Endothelial cell of umbilical vein (primary cell): ENCODE measurements at regions not wholly inside any gene's neighbourhood (a gene's known extent, or its start where the extent isn't known, plus 50 kb on each side); places are given as distances from the start of the nearest gene placed in this dataset.
A peak's percentile ranks its signal among the peaks of the same experiment; 100 is the strongest.

Source experiments
- BruUV-seq: library from RNA; stranded (reverse); fragments of 400-500 nt; replicated peaks from 2 replicates; lab custom pipeline; 2021; lab: Mats Ljungman, UMichigan
- CTCF ChIA-PET: fragments of 300-600, 350-600 bp; sonication (Branson Sonifier 250); formaldehyde crosslinking; loops from one replicate; lab custom pipeline; 2021; ENCODE audit warnings: antibody characterized with exemption, inconsistent platforms; lab: Charles Lee
- POLR2A ChIA-PET: fragments of 300-600, 350-600 bp; sonication (Branson Sonifier 250); formaldehyde crosslinking; loops from one replicate; lab custom pipeline; 2021; ENCODE audit warnings: antibody characterized with exemption, inconsistent platforms; lab: Charles Lee
- DNase-seq: peaks from one replicate; pipeline ENCODE4 v3.0.0-alpha.2; 2011; ENCODE audit warnings: low read depth, low spot score
- FAIRE-seq: peaks from 2 replicates; lab custom pipeline; 2011; peaks lifted over from hg19 to GRCh38; lab: Jason Lieb, UNC
- H2AFZ ChIP-seq: 2 replicates; pipeline ENCODE4 v1.6.0; 2012; ENCODE audit warnings: low read depth, low read length, control low read depth, inconsistent platforms
- H3K27ac ChIP-seq: 2 replicates; pipeline ENCODE4 v1.5.1; 2011; ENCODE audit warnings: low read depth, mild to moderate bottlenecking, control low read depth, low read length, moderate library complexity; ENCODE audit not compliant: insufficient read depth
- H3K27me3 ChIP-seq, 2 experiments: 2 replicates each; pipeline versions ENCODE4 v1.6.0 to v1.6.1; 2011; ENCODE audit warnings: low read length in 2 of 2, mixed read lengths in 1 of 2; ENCODE audit not compliant: control insufficient read depth in 2 of 2, insufficient read depth in 2 of 2
- H3K36me3 ChIP-seq, 2 experiments: 2 replicates in 1 of 2; 3 replicates in 1 of 2; pipeline ENCODE4 v1.5.1; 2011; ENCODE audit warnings: low read length in 2 of 2, mild to moderate bottlenecking in 1 of 2, moderate library complexity in 1 of 2; ENCODE audit not compliant: control insufficient read depth in 2 of 2, insufficient read depth in 2 of 2; ENCODE audit errors: extremely low read depth in 1 of 2
- H3K4me1 ChIP-seq: 3 replicates; pipeline ENCODE4 v1.5.1; 2011; ENCODE audit warnings: mild to moderate bottlenecking, low read length; ENCODE audit not compliant: control insufficient read depth, insufficient read depth; ENCODE audit errors: extremely low read depth
- H3K4me2 ChIP-seq: 2 replicates; pipeline ENCODE4 v1.6.1; 2011; ENCODE audit warnings: low read length, control low read depth, mixed read lengths; ENCODE audit not compliant: insufficient read depth
- H3K4me3 ChIP-seq, 3 experiments: fragments of 200-600 bp in 1 of 3; sonication (generic), shearing (Covaris generic) in 1 of 3; replicated peaks in 1 of 3; 2 replicates each; pipeline ENCODE4 v1.5.1; 2011 to 2016; ENCODE audit warnings: control low read depth in 3 of 3, low read length in 3 of 3, mild to moderate bottlenecking in 2 of 3, inconsistent platforms in 1 of 3, low read depth in 1 of 3, moderate library complexity in 1 of 3; ENCODE audit not compliant: insufficient read depth in 1 of 3
- H3K79me2 ChIP-seq: 2 replicates; pipeline ENCODE4 v1.6.0; 2012; ENCODE audit warnings: low read length, inconsistent platforms; ENCODE audit not compliant: control insufficient read depth, insufficient read depth
- H3K9ac ChIP-seq: replicated peaks from 2 replicates; pipeline ENCODE3; 2011; ENCODE audit warnings: low read length, control low read depth; ENCODE audit not compliant: insufficient read depth; ENCODE audit errors: extremely low read depth
- H3K9me1 ChIP-seq: replicated peaks from 3 replicates; pipeline ENCODE4 v1.6.0; 2011; ENCODE audit warnings: mild to moderate bottlenecking, low read length; ENCODE audit not compliant: control insufficient read depth, insufficient read depth; ENCODE audit errors: extremely low read depth
- H3K9me3 ChIP-seq: replicated peaks from 2 replicates; pipeline ENCODE4 v1.5.1; 2012; ENCODE audit warnings: low read length, inconsistent platforms; ENCODE audit not compliant: control insufficient read depth, insufficient read depth
- H4K20me1 ChIP-seq: replicated peaks from 2 replicates; pipeline ENCODE3; 2011; ENCODE audit warnings: mild to moderate bottlenecking, low read length; ENCODE audit not compliant: control insufficient read depth, insufficient read depth; ENCODE audit errors: extremely low read depth
- CTCF ChIP-seq, 2 donors: IDR thresholded peaks; 1 replicate in 1 of 2; 2 replicates in 1 of 2; pipeline ENCODE4 v1.5.1; 2011; ENCODE audit warnings: low read length in 2 of 2, mild to moderate bottlenecking in 2 of 2, moderate library complexity in 2 of 2, control low read depth in 1 of 2, inconsistent platforms in 1 of 2, low read depth in 1 of 2; ENCODE audit not compliant: insufficient read depth in 1 of 2; ENCODE audit errors: extremely low read depth in 1 of 2
- EZH2 ChIP-seq: IDR thresholded peaks from 2 replicates; pipeline ENCODE4 v1.6.1; 2012; ENCODE audit warnings: borderline replicate concordance, low read depth, mild to moderate bottlenecking, moderate library complexity, low read length, inconsistent platforms; ENCODE audit not compliant: severe bottlenecking
- FOS ChIP-seq: IDR thresholded peaks from 2 replicates; pipeline ENCODE4 v1.6.1; 2011; ENCODE audit warnings: mild to moderate bottlenecking, low read length, moderate library complexity, borderline replicate concordance; ENCODE audit not compliant: insufficient read depth
- GATA2 ChIP-seq: IDR thresholded peaks from 2 replicates; pipeline ENCODE4 v1.7.0; 2011; ENCODE audit warnings: low read depth, mild to moderate bottlenecking, moderate library complexity, mixed read lengths, low read length; ENCODE audit not compliant: insufficient read length, insufficient read depth
- JUN ChIP-seq: IDR thresholded peaks from 2 replicates; pipeline ENCODE4 v1.6.1; 2011; ENCODE audit warnings: borderline replicate concordance, low read depth; ENCODE audit not compliant: insufficient read length, insufficient read depth
- MYC ChIP-seq: IDR thresholded peaks from one replicate; pipeline ENCODE4 v1.6.1; 2011; ENCODE audit warnings: mild to moderate bottlenecking, low read depth, low read length
- POLR2A ChIP-seq: IDR thresholded peaks from 2 replicates; pipeline ENCODE4 v1.6.1; 2012; ENCODE audit warnings: low read depth, mild to moderate bottlenecking, control low read depth, low read length
- POLR2AphosphoS5 ChIP-seq: IDR thresholded peaks from 2 replicates; pipeline ENCODE4 v1.6.1; 2012; ENCODE audit warnings: low read depth, mild to moderate bottlenecking, control low read depth, low read length, moderate library complexity; ENCODE audit not compliant: insufficient read depth
- dilution Hi-C: fragments of 300-500 bp; cut with MboI; formaldehyde crosslinking; loops from one replicate; pipeline ENCODE4 v1.15.0; 2019; ENCODE audit warnings: low sequenced_read_pairs; ENCODE audit not compliant: extremely low pct_ligation_motif_present
- intact Hi-C: fragments of 100-400 bp; cut with micrococcal nuclease; formaldehyde crosslinking; loops from one replicate; pipeline ENCODE4 v1.10.0; 2022
- TF ChIP-seq, protein P1 (sequence below): IDR thresholded peaks from 2 replicates; pipeline ENCODE4 v1.6.1; 2011; ENCODE audit not compliant: insufficient read depth, insufficient read length

GRCh38 chr11:43577566-43578264 is 102.8 kb upstream of the HSD17B12 start:
- no TSS peak for BruUV-seq
- Histone ChIP-seq H2AFZ (no peak overlapping the region), H3K27ac (no peak overlapping the region), H3K27me3 (peaks cover 87 to 89% of the 10 kb centered on the region in 2 experiments), H3K9me3 (no peaks in the 10 kb centered on the region), H3K4me1 (peaks cover 5% of the 10 kb centered on the region), H3K79me2 (no peaks in the 10 kb centered on the region), H3K36me3 (no peaks in the 10 kb centered on the region), H3K9me1 (no peaks in the 10 kb centered on the region), H3K9ac (no peak overlapping the region), H4K20me1 (no peaks in the 10 kb centered on the region), H3K4me3 (no peak overlapping the region), H3K4me2 (no peak overlapping the region)
- CTCF ChIA-PET, result interaction anchor here (5.1 kb wide), 1 partner anchor 12 kb away, joined by 39 read pairs; no protein-coding TSS in a partner anchor
- POLR2A ChIA-PET, result no interaction called here
- TF ChIP-seq EZH2, result no peak
- no peak for TF ChIP-seq GATA2
- intact Hi-C loops, result loop anchor here (2.0 to 5.0 kb wide), 4 partner anchors 65 to 275 kb away; partner anchors contain the start of genes API5 and HSD17B12
- dilution Hi-C loops, result no loop called here
- DNase-seq (no peak), FAIRE-seq (no peak)

DNA sequence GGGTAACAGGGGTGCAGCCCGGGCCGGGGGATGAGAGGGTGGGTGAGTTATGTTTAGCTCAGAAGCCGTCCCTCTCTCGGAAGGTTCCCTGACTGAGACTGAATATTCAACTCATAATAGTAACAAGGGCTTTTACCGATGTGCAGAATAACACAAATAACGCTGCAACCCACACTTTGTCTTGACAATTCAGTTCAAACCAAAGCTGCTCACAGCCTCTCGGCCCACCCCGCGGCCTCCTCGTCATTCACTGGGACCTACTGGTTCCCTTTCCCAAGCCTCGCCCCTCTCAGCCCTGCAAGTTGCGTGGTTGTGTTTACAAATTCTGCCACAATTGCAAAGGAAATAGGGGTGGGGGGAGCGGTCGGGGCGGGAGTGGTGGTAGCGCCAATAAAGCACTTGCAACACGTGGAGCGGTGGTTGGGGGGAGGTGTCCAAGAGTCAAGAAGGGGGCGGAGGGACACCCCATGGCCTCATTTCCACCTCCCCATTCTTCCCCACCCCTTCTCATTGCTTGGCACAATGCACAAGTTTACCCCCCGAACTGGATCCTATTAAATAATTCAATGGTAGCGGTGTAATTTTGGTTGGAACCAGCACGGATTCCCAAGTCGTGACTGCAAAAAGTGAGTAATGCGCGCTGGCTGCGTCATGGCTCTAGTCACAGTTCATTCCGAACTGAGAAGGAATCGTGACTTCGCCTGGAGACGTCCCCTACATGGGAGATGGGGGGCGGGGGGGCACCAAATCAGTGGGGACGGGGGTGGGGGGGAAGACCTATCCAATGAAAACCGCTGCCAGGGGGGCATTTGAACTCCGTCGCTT is 102.0 kb upstream of the HSD17B12 start:
- intact Hi-C loops, result loop anchor here (5.0 kb wide), 3 partner anchors 64 to 266 kb away; partner anchors contain the start of genes API5 and HSD17B12
- CTCF ChIA-PET, result interaction anchor here (1.2 to 5.1 kb wide), 2 partner anchors 13 to 102 kb away, joined by 3 to 39 read pairs; partner anchors contain the start of gene HSD17B12

More for the DNA sequence above, 102.0 kb upstream of the HSD17B12 start:
- Histone ChIP-seq H3K27ac (no peak overlapping the region), H3K27me3 (peaks cover 86 to 91% of the 10 kb centered on the region in 2 experiments), H3K9me3 (no peaks in the 10 kb centered on the region), H3K9me1 (no peaks in the 10 kb centered on the region), H3K36me3 (no peaks in the 10 kb centered on the region), H2AFZ (no peak overlapping the region), H3K4me2 (no peak overlapping the region), H4K20me1 (no peaks in the 10 kb centered on the region), H3K9ac (no peak overlapping the region), H3K4me3 (peak overlapping the region in 1 of 3 experiments; percentile 43), H3K79me2 (no peaks in the 10 kb centered on the region), H3K4me1 (peaks cover 5% of the 10 kb centered on the region)
- POLR2A ChIA-PET, result no interaction called here
- dilution Hi-C loops, result no loop called here
- FAIRE-seq (no peak), DNase-seq (no peak)
- no TSS peak for BruUV-seq
- TF ChIP-seq FOS (no peak), GATA2 (no peak), POLR2AphosphoS5 (no peak), JUN (no peak), POLR2A (no peak), MYC (no peak), EZH2 (no peak), CTCF (IDR thresholded peaks at IDR 0.05; ENCODE audit: extremely low read depth in 1 of 2, insufficient read depth in 1 of 2, low read depth in 1 of 2, low read length in 2 of 2) (no peak)
- TF ChIP-seq, protein P1, sequence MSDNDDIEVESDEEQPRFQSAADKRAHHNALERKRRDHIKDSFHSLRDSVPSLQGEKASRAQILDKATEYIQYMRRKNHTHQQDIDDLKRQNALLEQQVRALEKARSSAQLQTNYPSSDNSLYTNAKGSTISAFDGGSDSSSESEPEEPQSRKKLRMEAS, result no peak
